Left lung (tissue), 4 donors: ENCODE measurements at regions not wholly inside any gene's neighbourhood (a gene's known extent, or its start where the extent isn't known, plus 50 kb on each side); places are given as distances from the start of the nearest gene placed in this dataset.
"Not testable (repeated sequence)": the region's sequence is repeated elsewhere in the genome, so short reads cannot be mapped to it uniquely, and the experiment has no call there.

Experiments used
- ATAC-seq: fragments of 200-7000 bp; cut with Tn5 transposase; one replicate; pipeline ENCODE4 v1.9.1; 2020; ENCODE audit warnings: moderate library complexity
- DNase-seq, 4 donors: peaks; one replicate each; pipeline ENCODE4 v3.0.0-alpha.2; 2013 to 2020
- H3K27ac ChIP-seq, 2 donors: fragments of 200-600 bp; sonication (generic) in 1 of 2; one replicate each; pipeline versions ENCODE4 v1.5.0 to v1.8.0; 2020 to 2021
- H3K27me3 ChIP-seq, 2 donors: fragments of 200-600 bp; sonication (generic) in 1 of 2; one replicate each; pipeline versions ENCODE4 v1.5.0 to v1.8.0; 2020 to 2021
- H3K36me3 ChIP-seq, 2 donors: fragments of 200-600 bp; sonication (generic) in 1 of 2; one replicate each; pipeline versions ENCODE4 v1.5.0 to v1.8.0; 2020 to 2021
- H3K4me1 ChIP-seq, 2 donors: fragments of 200-600 bp; one replicate each; pipeline ENCODE4 v1.8.0; 2021
- H3K4me3 ChIP-seq, 2 donors: fragments of 200-600 bp; sonication (generic) in 1 of 2; one replicate each; pipeline versions ENCODE4 v1.5.0 to v1.8.0; 2020 to 2021; ENCODE audit warnings: mild to moderate bottlenecking in 1 of 2
- H3K9me3 ChIP-seq, 2 donors: fragments of 200-600 bp; sonication (generic) in 1 of 2; one replicate each; pipeline versions ENCODE4 v1.5.0 to v1.8.0; 2020 to 2021
- intact Hi-C, 2 donors: fragments of 100-400 bp; cut with DNase I; formaldehyde crosslinking; loops; one replicate each; pipeline versions ENCODE4 v1.11.2 to v1.14.2; 2022
- TF ChIP-seq, protein P1 (sequence below), 2 donors: fragments of 200-600 bp; sonication (generic) in 1 of 2; IDR thresholded peaks; one replicate each; pipeline versions ENCODE4 v1.5.0 to v1.8.0; 2021; ENCODE audit warnings: antibody characterized with exemption in 2 of 2
- donor health status: DM: no; HTN: yes; CAD: no.
- donor health status: DM: no; HTN: no; CAD: no.

- TF ChIP-seq, protein P1, sequence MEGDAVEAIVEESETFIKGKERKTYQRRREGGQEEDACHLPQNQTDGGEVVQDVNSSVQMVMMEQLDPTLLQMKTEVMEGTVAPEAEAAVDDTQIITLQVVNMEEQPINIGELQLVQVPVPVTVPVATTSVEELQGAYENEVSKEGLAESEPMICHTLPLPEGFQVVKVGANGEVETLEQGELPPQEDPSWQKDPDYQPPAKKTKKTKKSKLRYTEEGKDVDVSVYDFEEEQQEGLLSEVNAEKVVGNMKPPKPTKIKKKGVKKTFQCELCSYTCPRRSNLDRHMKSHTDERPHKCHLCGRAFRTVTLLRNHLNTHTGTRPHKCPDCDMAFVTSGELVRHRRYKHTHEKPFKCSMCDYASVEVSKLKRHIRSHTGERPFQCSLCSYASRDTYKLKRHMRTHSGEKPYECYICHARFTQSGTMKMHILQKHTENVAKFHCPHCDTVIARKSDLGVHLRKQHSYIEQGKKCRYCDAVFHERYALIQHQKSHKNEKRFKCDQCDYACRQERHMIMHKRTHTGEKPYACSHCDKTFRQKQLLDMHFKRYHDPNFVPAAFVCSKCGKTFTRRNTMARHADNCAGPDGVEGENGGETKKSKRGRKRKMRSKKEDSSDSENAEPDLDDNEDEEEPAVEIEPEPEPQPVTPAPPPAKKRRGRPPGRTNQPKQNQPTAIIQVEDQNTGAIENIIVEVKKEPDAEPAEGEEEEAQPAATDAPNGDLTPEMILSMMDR (IDR thresholded peaks at IDR 0.05) = no peak
- ATAC-seq = no peak
- intact Hi-C loops = no loop called here
Observed at GRCh38 chr5:163947848-163948666, 442.6 kb downstream of the MAT2B start.

GRCh38 chr5:163950248-163950647 is 444.8 kb downstream of the MAT2B start:
- H3K27ac ChIP-seq = no peak overlapping the region
- H3K4me3 ChIP-seq = no peak overlapping the region
- no peaks in the 10 kb centered on the region for H3K36me3 ChIP-seq
- DNase-seq = no peak
- no peak for ATAC-seq
- H3K27me3 ChIP-seq = no peaks in the 10 kb centered on the region
- intact Hi-C loops = no loop called here
- no peaks in the 10 kb centered on the region for H3K4me1 ChIP-seq
- H3K9me3 ChIP-seq = no peaks in the 10 kb centered on the region
- TF ChIP-seq, protein P1 (IDR thresholded peaks at IDR 0.05) = no peak

More at GRCh38 chr5:163947848-163948666, 442.6 kb downstream of the MAT2B start:
- H3K9me3 ChIP-seq = no peaks in the 10 kb centered on the region
- H3K4me3 ChIP-seq = no peak overlapping the region
- no peaks in the 10 kb centered on the region for H3K27me3 ChIP-seq
- no peak for DNase-seq
- H3K27ac ChIP-seq = no peak overlapping the region
- H3K4me1 ChIP-seq = peaks cover 0 to 4% of the 10 kb centered on the region in 2 donors
- H3K36me3 ChIP-seq = no peaks in the 10 kb centered on the region

DNA sequence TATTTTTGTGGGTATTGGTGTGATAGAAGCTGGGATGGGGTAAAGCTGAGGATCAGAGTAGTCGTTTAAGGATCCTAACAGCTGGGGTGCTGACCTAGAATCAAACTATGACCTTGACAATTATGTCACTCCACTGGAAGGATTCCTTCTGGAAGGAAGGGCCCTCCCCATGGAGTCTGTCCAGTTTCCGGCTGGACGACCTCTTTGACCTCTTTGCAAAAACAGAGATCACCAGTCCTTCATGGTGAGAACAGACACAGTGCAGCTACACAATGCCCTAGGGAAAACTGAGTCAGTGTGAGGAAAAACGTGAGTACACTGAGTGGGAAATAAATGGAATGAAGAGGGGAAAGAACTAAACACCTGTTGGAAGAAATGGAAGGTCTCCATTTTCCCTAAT is 445.6 kb downstream of the MAT2B start:
- no peaks in the 10 kb centered on the region for H3K4me1 ChIP-seq
- no peak overlapping the region for H3K27ac ChIP-seq
- intact Hi-C loops = no loop called here
- H3K27me3 ChIP-seq = no peaks in the 10 kb centered on the region
- H3K9me3 ChIP-seq = no peaks in the 10 kb centered on the region
- ATAC-seq (no peak), DNase-seq (no peak)
- H3K36me3 ChIP-seq = no peaks in the 10 kb centered on the region
- TF ChIP-seq, protein P1 (IDR thresholded peaks at IDR 0.05) = no peak
- H3K4me3 ChIP-seq = no peak overlapping the region

- no peak overlapping the region for H3K4me3 ChIP-seq
- no peaks in the 10 kb centered on the region for H3K27me3 ChIP-seq
- no peak for DNase-seq
- TF ChIP-seq, protein P1 (IDR thresholded peaks at IDR 0.05) = no peak
- H3K27ac ChIP-seq = no peak overlapping the region
- H3K36me3 ChIP-seq = no peaks in the 10 kb centered on the region
- intact Hi-C loops = no loop called here
- no peaks in the 10 kb centered on the region for H3K4me1 ChIP-seq
- ATAC-seq = no peak
- H3K9me3 ChIP-seq = no peaks in the 10 kb centered on the region
Observed at GRCh38 chr5:163953901-163954300, 448.5 kb downstream of the MAT2B start.

DNA sequence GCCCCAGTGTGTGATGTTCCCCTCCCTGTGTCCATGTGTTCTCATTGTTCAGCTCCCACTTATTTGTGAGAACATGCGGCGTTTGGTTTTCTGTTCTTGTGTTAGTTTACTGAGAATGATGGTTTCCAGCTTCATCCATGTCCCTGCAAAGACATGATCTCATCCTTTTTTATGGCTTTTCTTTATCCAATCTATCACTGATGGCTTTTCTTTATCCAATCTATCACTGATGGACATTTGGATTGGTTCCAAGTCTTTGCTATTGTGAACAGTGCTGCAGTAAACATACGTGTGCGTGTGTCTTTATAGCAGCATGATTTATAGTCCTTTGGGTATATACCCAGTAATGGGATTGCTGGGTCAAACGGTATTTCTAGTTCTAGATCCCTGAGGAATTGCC is 455.8 kb downstream of the MAT2B start:
- H3K27ac ChIP-seq, H3K4me1 ChIP-seq, H3K27me3 ChIP-seq, H3K9me3 ChIP-seq, ATAC-seq, intact Hi-C loops, DNase-seq, H3K4me3 ChIP-seq, H3K36me3 ChIP-seq: not testable (repeated sequence)

GRCh38 chr5:163963881-163964280 is 458.5 kb downstream of the MAT2B start:
- H3K9me3 ChIP-seq = no peaks in the 10 kb centered on the region
- DNase-seq (no peak), ATAC-seq (no peak)
- TF ChIP-seq, protein P1 (IDR thresholded peaks at IDR 0.05) = no peak
- intact Hi-C loops = no loop called here
- H3K4me3 ChIP-seq = no peak overlapping the region
- no peaks in the 10 kb centered on the region for H3K4me1 ChIP-seq
- H3K36me3 ChIP-seq = no peaks in the 10 kb centered on the region
- H3K27ac ChIP-seq = no peak overlapping the region
- H3K27me3 ChIP-seq = no peaks in the 10 kb centered on the region
